Left ventricle myocardium inferior (tissue), 1 donor: ENCODE measurements at regions not wholly inside any gene's neighbourhood (a gene's known extent, or its start where the extent isn't known, plus 50 kb on each side); places are given as distances from the start of the nearest gene placed in this dataset.

Experiments
- DNase-seq: peaks from one replicate; pipeline ENCODE4 v3.0.0-alpha.2; 2020
- H3K27ac ChIP-seq: fragments of 200-600 bp; replicated peaks from 2 replicates; pipeline ENCODE4 v1.8.0; 2021
- H3K27me3 ChIP-seq: fragments of 200-600 bp; 2 replicates; pipeline ENCODE4 v1.8.0; 2021; ENCODE audit warnings: low read depth
- H3K36me3 ChIP-seq: fragments of 200-600 bp; 2 replicates; pipeline ENCODE4 v1.8.0; 2021
- H3K4me1 ChIP-seq: fragments of 200-600 bp; 2 replicates; pipeline ENCODE4 v1.8.0; 2021
- H3K4me3 ChIP-seq: fragments of 200-600 bp; 2 replicates; pipeline ENCODE4 v1.8.0; 2021; ENCODE audit warnings: mild to moderate bottlenecking, moderate library complexity
- H3K9me3 ChIP-seq: fragments of 200-600 bp; replicated peaks from 2 replicates; pipeline ENCODE4 v1.8.0; 2021
- CTCF ChIP-seq: fragments of 200-600 bp; IDR thresholded peaks from 2 replicates; pipeline ENCODE4 v1.8.0; 2021; ENCODE audit warnings: antibody characterized with exemption, mild to moderate bottlenecking, borderline replicate concordance
- intact Hi-C: fragments of 100-400 bp; cut with micrococcal nuclease; formaldehyde crosslinking; loops from one replicate; pipeline ENCODE4 v1.11.0; 2022
- donor health status: DM: no; HTN: yes; CAD: no; lungs with severe emphysema.

DNA sequence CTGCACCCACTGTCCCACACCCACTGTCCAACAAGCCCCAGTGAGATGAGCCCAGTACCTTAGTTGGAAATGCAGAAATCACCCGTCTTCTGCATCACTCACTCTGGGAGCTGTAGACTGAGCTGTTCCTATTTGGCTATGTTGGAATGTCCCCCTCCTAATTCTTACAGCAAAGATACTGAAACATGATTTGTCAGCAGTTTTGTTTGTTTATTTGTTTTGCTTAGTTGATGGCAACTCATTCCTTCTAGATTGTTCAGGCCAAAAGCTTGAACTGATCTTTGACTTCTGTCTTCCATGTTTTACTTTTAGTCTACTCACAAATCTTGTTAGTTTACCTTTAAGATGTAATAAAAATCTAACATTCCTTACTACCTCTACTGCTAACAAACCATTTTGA is 233.6 kb upstream of the MIS18BP1 start:
- no peaks in the 10 kb centered on the region for H3K36me3 ChIP-seq
- peaks cover 54% of the 10 kb centered on the region for H3K9me3 ChIP-seq
- H3K27ac ChIP-seq, result no peak overlapping the region
- no peak for TF ChIP-seq CTCF
- no peaks in the 10 kb centered on the region for H3K4me1 ChIP-seq
- H3K27me3 ChIP-seq, result no peaks in the 10 kb centered on the region
- intact Hi-C loops, result no loop called here
- DNase-seq, result no peak
- no peak overlapping the region for H3K4me3 ChIP-seq

- Histone ChIP-seq H3K36me3 (no peaks in the 10 kb centered on the region), H3K27me3 (no peaks in the 10 kb centered on the region), H3K9me3 (no peaks in the 10 kb centered on the region), H3K4me1 (peaks cover 5% of the 10 kb centered on the region), H3K4me3 (no peak overlapping the region), H3K27ac (no peak overlapping the region)
- TF ChIP-seq CTCF, result no peak
- DNase-seq, result no peak
- intact Hi-C loops, result no loop called here
Measured at GRCh38 chr14:45467023-45467422, 214.0 kb upstream of the MIS18BP1 start.

GRCh38 chr14:45434221-45434620 is 181.2 kb upstream of the MIS18BP1 start:
- no peak for DNase-seq
- Histone ChIP-seq H3K36me3 (no peaks in the 10 kb centered on the region), H3K27me3 (no peaks in the 10 kb centered on the region), H3K27ac (no peak overlapping the region), H3K4me1 (no peaks in the 10 kb centered on the region), H3K9me3 (no peaks in the 10 kb centered on the region), H3K4me3 (no peak overlapping the region)
- TF ChIP-seq CTCF, result no peak
- intact Hi-C loops, result loop anchor here (10.0 kb wide), 1 partner anchor 91 kb away; no protein-coding TSS in a partner anchor

DNA sequence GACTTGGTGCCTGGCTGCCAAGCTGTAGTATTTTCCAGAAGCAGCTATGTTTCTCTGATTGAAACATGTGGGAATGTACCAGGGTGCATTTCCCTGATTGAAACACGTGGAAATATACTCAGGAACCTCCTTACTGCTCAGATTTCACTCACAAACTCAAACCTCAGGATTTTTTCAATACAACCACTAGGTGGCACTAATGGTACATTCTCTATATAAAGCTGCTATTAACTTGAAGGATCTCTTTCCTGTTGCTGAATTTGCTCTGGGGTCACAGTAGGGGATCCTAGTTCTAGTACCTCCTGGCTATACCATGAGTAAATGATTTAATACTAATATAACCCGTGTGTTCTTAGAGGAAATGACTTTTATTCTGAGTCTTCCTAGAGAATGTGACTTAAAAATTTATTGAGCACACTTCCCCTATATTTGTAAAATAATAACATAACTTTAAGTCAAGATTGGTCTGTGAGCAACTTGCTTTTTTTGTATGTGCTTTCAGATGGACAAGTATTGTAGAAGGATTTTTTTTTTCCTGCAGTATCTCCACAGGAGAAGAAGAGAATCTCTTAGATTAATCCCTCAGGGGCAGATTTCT is 173.8 kb upstream of the MIS18BP1 start:
- TF ChIP-seq CTCF, result peak; percentile 74
- peaks cover 8% of the 10 kb centered on the region for H3K4me1 ChIP-seq
- no peaks in the 10 kb centered on the region for H3K27me3 ChIP-seq
- no peaks in the 10 kb centered on the region for H3K36me3 ChIP-seq
- intact Hi-C loops, result no loop called here
- H3K4me3 ChIP-seq, result no peak overlapping the region
- H3K9me3 ChIP-seq, result peaks cover 12% of the 10 kb centered on the region
- no peak for DNase-seq
- H3K27ac ChIP-seq, result no peak overlapping the region

GRCh38 chr14:45406942-45407341 is 153.9 kb upstream of the MIS18BP1 start:
- no peak for DNase-seq
- Histone ChIP-seq H3K27me3 (no peaks in the 10 kb centered on the region), H3K27ac (no peak overlapping the region), H3K4me3 (no peak overlapping the region), H3K36me3 (no peaks in the 10 kb centered on the region), H3K4me1 (no peaks in the 10 kb centered on the region), H3K9me3 (peaks cover 9% of the 10 kb centered on the region)
- no peak for TF ChIP-seq CTCF
- intact Hi-C loops, result no loop called here
